Lower lobe of right lung (tissue), 2 donors: ENCODE measurements at regions not wholly inside any gene's neighbourhood (a gene's known extent, or its start where the extent isn't known, plus 50 kb on each side); places are given as distances from the start of the nearest gene placed in this dataset.

Source experiments
- ATAC-seq, 2 donors: fragments of 200-7000 bp; cut with Tn5 transposase; one replicate each; pipeline ENCODE4 v1.9.1; 2020 to 2022; ENCODE audit warnings: mild to moderate bottlenecking in 2 of 2, moderate library complexity in 2 of 2
- DNase-seq: peaks from one replicate; pipeline ENCODE4 v3.0.0-alpha.2; 2020
- H3K27ac ChIP-seq: fragments of 200-600 bp; one replicate; pipeline ENCODE4 v1.8.0; 2022
- H3K27me3 ChIP-seq: fragments of 200-600 bp; one replicate; pipeline ENCODE4 v1.8.0; 2022; ENCODE audit warnings: low read depth
- H3K36me3 ChIP-seq: fragments of 200-600 bp; one replicate; pipeline ENCODE4 v1.8.0; 2022; ENCODE audit warnings: mild to moderate bottlenecking
- H3K4me1 ChIP-seq: fragments of 200-600 bp; one replicate; pipeline ENCODE4 v1.8.0; 2022
- H3K4me3 ChIP-seq: fragments of 200-600 bp; one replicate; pipeline ENCODE4 v1.8.0; 2022; ENCODE audit warnings: mild to moderate bottlenecking
- H3K9me3 ChIP-seq: fragments of 200-600 bp; one replicate; pipeline ENCODE4 v1.8.0; 2022
- CTCF ChIP-seq: fragments of 200-600 bp; IDR thresholded peaks from one replicate; pipeline ENCODE4 v1.8.0; 2022; ENCODE audit warnings: antibody characterized with exemption, mild to moderate bottlenecking
- intact Hi-C: fragments of 100-400 bp; cut with DNase I; formaldehyde crosslinking; loops from one replicate; pipeline ENCODE4 v1.11.0; 2022
- donor health status: DM: no; HTN: yes; CAD: no; lungs with severe emphysema.

- H3K27me3 ChIP-seq = no peaks in the 10 kb centered on the region
- no peak for TF ChIP-seq CTCF
- H3K4me3 ChIP-seq = no peak overlapping the region
- ATAC-seq (no peak), DNase-seq (no peak)
- H3K36me3 ChIP-seq = no peaks in the 10 kb centered on the region
- no peaks in the 10 kb centered on the region for H3K4me1 ChIP-seq
- H3K9me3 ChIP-seq = no peaks in the 10 kb centered on the region
- intact Hi-C loops = no loop called here
- H3K27ac ChIP-seq = no peak overlapping the region
Observed at GRCh38 chr6:49155316-49155715, 307.7 kb downstream of the MMUT start.

- intact Hi-C loops = no loop called here
- Histone ChIP-seq H3K27me3 (no peaks in the 10 kb centered on the region), H3K36me3 (no peaks in the 10 kb centered on the region), H3K9me3 (no peaks in the 10 kb centered on the region), H3K4me1 (no peaks in the 10 kb centered on the region), H3K4me3 (no peak overlapping the region), H3K27ac (no peak overlapping the region)
- ATAC-seq (no peak), DNase-seq (no peak)
- TF ChIP-seq CTCF = no peak
Observed at GRCh38 chr6:49151957-49152356, 311.1 kb downstream of the MMUT start.

- H3K36me3 ChIP-seq = no peaks in the 10 kb centered on the region
- TF ChIP-seq CTCF = no peak
- H3K4me3 ChIP-seq = no peak overlapping the region
- intact Hi-C loops = no loop called here
- no peaks in the 10 kb centered on the region for H3K9me3 ChIP-seq
- no peaks in the 10 kb centered on the region for H3K27me3 ChIP-seq
- ATAC-seq (no peak), DNase-seq (no peak)
- H3K27ac ChIP-seq = no peak overlapping the region
- H3K4me1 ChIP-seq = no peaks in the 10 kb centered on the region
Observed at GRCh38 chr6:49151461-49151860, 311.6 kb downstream of the MMUT start.

GRCh38 chr6:49151033-49151432 lies 312.0 kb downstream of the MMUT start:
- H3K9me3 ChIP-seq = no peaks in the 10 kb centered on the region
- H3K27me3 ChIP-seq = no peaks in the 10 kb centered on the region
- H3K4me3 ChIP-seq = no peak overlapping the region
- ATAC-seq (no peak), DNase-seq (no peak)
- intact Hi-C loops = no loop called here
- no peak overlapping the region for H3K27ac ChIP-seq
- no peaks in the 10 kb centered on the region for H3K36me3 ChIP-seq
- H3K4me1 ChIP-seq = no peaks in the 10 kb centered on the region
- no peak for TF ChIP-seq CTCF

GRCh38 chr6:49145280-49145679 lies 317.8 kb downstream of the MMUT start:
- ATAC-seq (no peak), DNase-seq (no peak)
- H3K36me3 ChIP-seq = no peaks in the 10 kb centered on the region
- H3K27me3 ChIP-seq = no peaks in the 10 kb centered on the region
- H3K4me1 ChIP-seq = no peaks in the 10 kb centered on the region
- H3K4me3 ChIP-seq = no peak overlapping the region
- no peaks in the 10 kb centered on the region for H3K9me3 ChIP-seq
- no peak for TF ChIP-seq CTCF
- intact Hi-C loops = no loop called here
- no peak overlapping the region for H3K27ac ChIP-seq
